Loucy (cell line): ENCODE measurements at regions not wholly inside any gene's neighbourhood (a gene's known extent, or its start where the extent isn't known, plus 50 kb on each side); places are given as distances from the start of the nearest gene placed in this dataset.

Experiments
- H2AFZ ChIP-seq: fragments of 200-600 bp; sonication (generic); 2 replicates; pipeline ENCODE4 v1.6.0; 2016; ENCODE audit warnings: antibody characterized with exemption, mild to moderate bottlenecking, low read length, moderate library complexity
- H3F3A ChIP-seq: fragments of 200-600 bp; 2 replicates; pipeline ENCODE4 v1.6.0; 2016; ENCODE audit warnings: antibody characterized with exemption, low read depth, mild to moderate bottlenecking
- H3K27me3 ChIP-seq: fragments of 200-600 bp; sonication (generic); 2 replicates; pipeline ENCODE4 v1.6.1; 2014; ENCODE audit warnings: low read length, mild to moderate bottlenecking; ENCODE audit not compliant: insufficient read depth, poor library complexity, severe bottlenecking
- H3K36me3 ChIP-seq: fragments of 200-600 bp; sonication (generic); 2 replicates; pipeline ENCODE4 v1.6.1; 2016; ENCODE audit warnings: low read length; ENCODE audit not compliant: insufficient read depth
- H3K4me1 ChIP-seq: fragments of 200-600 bp; sonication (generic); 2 replicates; pipeline ENCODE4 v1.5.1; 2014; ENCODE audit warnings: low read length, mild to moderate bottlenecking; ENCODE audit not compliant: insufficient read depth, poor library complexity, severe bottlenecking
- H3K4me2 ChIP-seq: fragments of 200-600 bp; sonication (generic); 2 replicates; pipeline ENCODE4 v1.6.0; 2014; ENCODE audit warnings: antibody characterized with exemption, low read length, low read depth, mild to moderate bottlenecking; ENCODE audit not compliant: poor library complexity, severe bottlenecking
- H3K4me3 ChIP-seq: fragments of 200-600 bp; sonication (generic); 2 replicates; pipeline ENCODE4 v1.5.1; 2014; ENCODE audit warnings: low read length, mild to moderate bottlenecking, mixed read lengths; ENCODE audit not compliant: poor library complexity, severe bottlenecking
- H3K79me2 ChIP-seq: fragments of 200-600 bp; sonication (generic); 2 replicates; pipeline ENCODE4 v1.6.1; 2014; ENCODE audit warnings: low read length; ENCODE audit not compliant: insufficient read depth
- H3K9ac ChIP-seq: fragments of 200-600 bp; sonication (generic); 2 replicates; pipeline ENCODE4 v1.6.0; 2014; ENCODE audit warnings: mild to moderate bottlenecking, low read depth, low read length, moderate library complexity; ENCODE audit not compliant: poor library complexity, severe bottlenecking
- H3K9me2 ChIP-seq: fragments of 200-600 bp; sonication (generic); replicated peaks from 2 replicates; pipeline ENCODE4 v1.6.1; 2016; ENCODE audit warnings: low read depth, low read length, mixed read lengths
- H3K9me3 ChIP-seq: fragments of 200-600 bp; sonication (generic); 2 replicates; pipeline ENCODE4 v1.6.1; 2014; ENCODE audit warnings: mild to moderate bottlenecking, antibody characterized with exemption, low read length, low read depth; ENCODE audit not compliant: insufficient read depth
- H4K20me1 ChIP-seq: fragments of 200-600 bp; sonication (generic); 2 replicates; pipeline ENCODE4 v1.6.0; 2014; ENCODE audit warnings: antibody characterized with exemption, low read length, mild to moderate bottlenecking; ENCODE audit not compliant: insufficient read depth, poor library complexity, severe bottlenecking
- EZH2phosphoT487 ChIP-seq: fragments of 200-600 bp; IDR thresholded peaks from 2 replicates; pipeline ENCODE4 v1.6.1; 2018; ENCODE audit warnings: antibody characterized with exemption, mild to moderate bottlenecking, moderate library complexity, borderline replicate concordance
- TF ChIP-seq, protein P1 (sequence below): fragments of 200-600 bp; sonication (generic); conservative IDR thresholded peaks from 2 replicates; pipeline ENCODE4 v1.5.1; 2014; ENCODE audit warnings: mild to moderate bottlenecking, antibody characterized with exemption, low read length

DNA sequence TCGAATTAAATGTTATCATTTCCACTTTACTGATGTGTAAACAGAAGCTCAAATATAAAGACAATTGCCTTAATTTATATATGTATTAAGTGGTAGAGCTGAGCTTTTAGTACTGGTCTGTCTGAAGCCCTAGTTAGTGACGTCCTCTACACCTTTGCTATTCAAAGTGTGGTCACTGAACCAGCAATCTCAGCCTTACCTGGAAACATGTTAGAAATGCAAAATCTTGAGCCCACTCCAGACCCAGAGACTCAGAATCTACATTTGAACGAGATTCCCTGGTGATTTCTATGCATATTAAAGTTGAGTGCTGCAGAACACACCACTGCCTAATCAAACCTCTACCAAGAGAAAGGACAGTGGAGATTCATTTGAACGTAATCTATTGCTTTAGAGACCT lies 88.3 kb upstream of the MPDZ start:
- TF ChIP-seq, protein P1, sequence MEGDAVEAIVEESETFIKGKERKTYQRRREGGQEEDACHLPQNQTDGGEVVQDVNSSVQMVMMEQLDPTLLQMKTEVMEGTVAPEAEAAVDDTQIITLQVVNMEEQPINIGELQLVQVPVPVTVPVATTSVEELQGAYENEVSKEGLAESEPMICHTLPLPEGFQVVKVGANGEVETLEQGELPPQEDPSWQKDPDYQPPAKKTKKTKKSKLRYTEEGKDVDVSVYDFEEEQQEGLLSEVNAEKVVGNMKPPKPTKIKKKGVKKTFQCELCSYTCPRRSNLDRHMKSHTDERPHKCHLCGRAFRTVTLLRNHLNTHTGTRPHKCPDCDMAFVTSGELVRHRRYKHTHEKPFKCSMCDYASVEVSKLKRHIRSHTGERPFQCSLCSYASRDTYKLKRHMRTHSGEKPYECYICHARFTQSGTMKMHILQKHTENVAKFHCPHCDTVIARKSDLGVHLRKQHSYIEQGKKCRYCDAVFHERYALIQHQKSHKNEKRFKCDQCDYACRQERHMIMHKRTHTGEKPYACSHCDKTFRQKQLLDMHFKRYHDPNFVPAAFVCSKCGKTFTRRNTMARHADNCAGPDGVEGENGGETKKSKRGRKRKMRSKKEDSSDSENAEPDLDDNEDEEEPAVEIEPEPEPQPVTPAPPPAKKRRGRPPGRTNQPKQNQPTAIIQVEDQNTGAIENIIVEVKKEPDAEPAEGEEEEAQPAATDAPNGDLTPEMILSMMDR, result no peak
- TF ChIP-seq EZH2phosphoT487, result no peak
- Histone ChIP-seq H3K36me3 (no peaks in the 10 kb centered on the region), H3K9ac (no peak overlapping the region), H3K79me2 (no peaks in the 10 kb centered on the region), H3K27me3 (no peaks in the 10 kb centered on the region), H3K4me2 (no peak overlapping the region), H3K9me2 (no peaks in the 10 kb centered on the region), H2AFZ (no peak overlapping the region), H3F3A (no peaks in the 10 kb centered on the region), H3K9me3 (no peaks in the 10 kb centered on the region), H3K4me1 (no peaks in the 10 kb centered on the region), H3K4me3 (no peak overlapping the region), H4K20me1 (no peaks in the 10 kb centered on the region)

DNA sequence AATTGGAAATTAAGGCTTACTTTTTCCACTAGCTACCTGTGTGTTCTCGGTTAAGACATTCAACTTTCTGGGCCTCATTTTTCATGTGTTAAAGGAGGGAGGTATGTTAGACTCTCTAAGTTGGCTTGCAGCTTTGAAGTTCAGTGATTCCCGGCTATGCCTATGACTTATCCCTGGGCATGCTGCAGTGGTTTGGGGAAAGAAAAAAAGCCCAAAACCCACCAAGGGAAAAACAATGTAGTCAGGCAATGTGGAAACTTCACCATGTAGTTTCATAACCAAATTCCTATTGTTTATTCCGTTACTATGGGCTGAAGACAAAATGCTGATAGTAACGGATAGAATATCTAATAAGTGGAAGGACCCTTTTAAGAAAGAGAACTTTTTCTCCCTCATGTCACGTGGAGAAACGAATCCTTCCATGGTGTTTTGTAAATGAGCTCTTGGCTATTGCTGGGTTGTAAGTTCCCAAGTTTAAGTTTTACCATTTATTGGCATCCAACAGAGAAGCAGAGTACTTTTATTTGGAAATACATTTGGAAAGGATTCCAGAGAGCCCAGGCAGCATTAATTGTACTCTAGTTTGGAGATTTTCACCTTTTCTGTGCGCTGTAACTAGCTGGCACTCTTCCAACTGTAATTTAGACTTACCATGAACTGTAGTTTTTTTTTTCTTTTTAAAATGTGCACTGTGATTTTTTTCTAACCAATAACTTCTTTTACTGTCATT lies 84.9 kb upstream of the MPDZ start:
- Histone ChIP-seq H3K9ac (no peak overlapping the region), H3F3A (no peaks in the 10 kb centered on the region), H4K20me1 (no peaks in the 10 kb centered on the region), H3K36me3 (no peaks in the 10 kb centered on the region), H3K4me2 (no peak overlapping the region), H3K79me2 (no peaks in the 10 kb centered on the region), H3K4me3 (no peak overlapping the region), H3K4me1 (no peaks in the 10 kb centered on the region), H3K27me3 (no peaks in the 10 kb centered on the region), H3K9me2 (no peaks in the 10 kb centered on the region), H3K9me3 (no peaks in the 10 kb centered on the region), H2AFZ (no peak overlapping the region)
- TF ChIP-seq, protein P1, result no peak
- no peak for TF ChIP-seq EZH2phosphoT487

DNA sequence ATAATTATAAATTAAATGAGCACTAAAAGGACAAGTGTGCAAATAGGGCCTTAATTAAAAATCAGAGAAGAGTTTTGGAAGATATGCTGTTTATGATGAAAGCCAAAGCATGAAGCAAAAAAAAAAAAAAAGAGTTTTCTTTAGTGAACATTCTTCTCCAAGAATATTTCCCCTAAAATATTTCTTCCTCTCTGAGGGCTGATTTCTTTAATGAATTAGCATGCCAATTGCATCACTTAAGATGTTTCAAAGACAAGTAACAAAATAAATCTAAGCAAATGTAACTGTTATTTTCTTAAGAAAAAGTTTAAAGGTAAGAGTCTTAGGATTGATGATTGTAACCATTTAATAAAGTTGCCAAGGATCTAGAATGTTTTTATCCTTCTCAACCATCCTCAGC lies 81.6 kb upstream of the MPDZ start:
- Histone ChIP-seq H3K9ac (no peak overlapping the region), H3K27me3 (no peaks in the 10 kb centered on the region), H3K4me3 (no peak overlapping the region), H3K4me1 (no peaks in the 10 kb centered on the region), H3K9me2 (no peaks in the 10 kb centered on the region), H3K4me2 (no peak overlapping the region), H3K36me3 (no peaks in the 10 kb centered on the region), H3K9me3 (no peaks in the 10 kb centered on the region), H2AFZ (no peak overlapping the region), H3K79me2 (no peaks in the 10 kb centered on the region), H4K20me1 (no peaks in the 10 kb centered on the region), H3F3A (no peaks in the 10 kb centered on the region)
- TF ChIP-seq, protein P1, result no peak
- TF ChIP-seq EZH2phosphoT487, result no peak
